HG02852 (cell line): ENCODE measurements at regions not wholly inside any gene's neighbourhood (a gene's known extent, or its start where the extent isn't known, plus 50 kb on each side); places are given as distances from the start of the nearest gene placed in this dataset.
A peak's percentile ranks its signal among the peaks of the same experiment; 100 is the strongest.
"Not testable (repeated sequence)": the region's sequence is repeated elsewhere in the genome, so short reads cannot be mapped to it uniquely, and the experiment has no call there.

Experiments used
- ATAC-seq: cut with Tn5 transposase; IDR thresholded peaks from one replicate; pipeline ENCODE4 v1.9.1; 2021; ENCODE audit warnings: mild to moderate bottlenecking, moderate library complexity; ENCODE audit not compliant: unreplicated experiment

DNA sequence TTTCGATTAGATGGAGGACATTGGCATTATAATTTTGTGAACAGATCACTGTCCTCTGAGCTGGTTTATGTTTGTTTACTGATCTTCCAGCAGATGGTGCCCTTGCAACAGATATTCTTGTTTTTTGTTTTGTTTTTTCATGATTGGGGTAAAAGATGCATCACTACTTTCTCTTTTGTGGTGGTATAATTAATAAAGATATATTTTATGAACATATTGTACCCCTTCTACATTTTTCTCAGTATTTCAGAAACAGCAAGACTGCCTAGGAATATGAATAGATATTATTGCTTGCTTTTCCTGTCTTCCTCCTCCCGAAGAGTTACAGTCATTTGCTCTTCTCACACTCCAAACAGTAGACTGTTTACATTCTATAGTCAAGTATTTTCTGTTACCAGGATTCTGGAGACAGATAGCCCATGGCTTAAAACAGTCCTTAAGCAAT is 905.2 kb downstream of the TRAM1L1 start:
- no peak for ATAC-seq

DNA sequence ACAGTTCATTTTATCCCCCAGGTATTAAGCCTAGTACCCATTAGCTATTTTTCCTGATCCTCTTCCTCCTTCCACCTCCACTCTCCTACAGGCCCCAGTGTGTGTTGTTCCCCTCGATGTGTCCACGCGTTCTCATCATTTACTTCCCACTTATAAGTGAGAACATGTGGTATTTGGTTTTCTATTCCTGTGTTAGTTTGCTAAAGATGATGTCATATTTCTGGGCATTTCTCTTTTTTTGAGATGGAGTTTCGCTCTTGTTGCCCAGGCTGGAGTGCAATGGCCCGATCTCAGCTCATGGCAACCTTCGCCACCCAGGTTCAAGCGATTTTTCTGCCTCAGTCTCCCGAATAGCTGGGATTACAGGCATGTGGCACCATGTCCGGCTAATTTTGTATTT is 934.0 kb downstream of the TRAM1L1 start:
- not testable (repeated sequence) for ATAC-seq

DNA sequence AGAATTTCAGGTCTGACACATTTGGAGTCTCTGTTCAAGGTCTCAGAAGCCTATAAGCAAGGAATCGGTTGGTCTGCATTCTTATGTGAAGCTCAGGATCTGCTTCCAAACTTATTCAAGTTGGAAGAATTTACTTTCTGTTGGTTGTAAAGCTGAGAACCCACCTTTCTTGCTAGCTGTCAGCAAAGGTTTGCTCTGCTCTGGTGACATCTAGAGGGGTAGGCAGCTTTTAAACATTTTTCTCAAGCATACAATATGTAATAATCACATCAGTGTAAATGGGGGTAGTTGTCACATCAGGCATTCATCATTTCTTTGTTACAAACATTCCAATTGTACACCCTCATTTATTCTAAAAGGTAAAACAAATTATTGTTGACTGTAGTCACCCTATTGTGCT is 935.2 kb downstream of the TRAM1L1 start:
- no peak for ATAC-seq

DNA sequence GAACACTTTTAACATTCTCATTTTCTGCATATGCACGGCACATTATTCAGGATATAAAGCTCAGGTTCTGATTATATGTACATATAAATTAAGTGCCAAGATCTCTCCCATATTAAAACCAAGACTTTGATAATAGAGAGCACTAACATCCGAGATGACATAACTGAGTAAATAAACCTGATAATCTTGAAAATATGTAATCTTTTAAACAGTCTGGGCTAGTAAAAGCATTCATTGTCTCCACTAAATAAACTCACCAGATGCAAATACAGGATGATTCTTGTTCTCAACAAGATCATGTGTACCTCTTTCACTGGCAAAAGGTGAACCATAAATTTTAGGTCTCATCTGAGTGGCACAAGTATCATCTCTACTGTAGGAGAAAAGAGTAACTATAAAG is 942.2 kb downstream of the TRAM1L1 start:
- ATAC-seq = no peak

DNA sequence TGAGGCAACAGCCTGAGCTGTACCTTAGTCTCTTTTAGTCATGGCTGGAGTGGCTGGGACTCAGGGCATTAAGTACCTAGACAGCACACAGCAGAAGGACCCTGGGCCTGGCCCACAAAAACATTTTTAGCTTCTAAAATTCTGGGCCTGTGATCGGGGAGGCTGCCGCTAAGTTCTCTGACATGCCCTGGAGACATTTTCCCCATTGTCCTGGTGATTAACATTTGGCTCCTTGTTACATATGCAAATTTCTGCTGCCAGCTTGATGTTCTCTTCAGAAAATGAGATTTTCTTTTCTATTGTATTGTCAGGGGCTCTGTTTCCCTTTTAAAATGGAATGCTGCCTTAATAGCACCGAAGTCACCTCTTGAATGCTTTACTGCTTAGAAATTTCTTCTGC is 952.4 kb downstream of the TRAM1L1 start:
- no peak for ATAC-seq

DNA sequence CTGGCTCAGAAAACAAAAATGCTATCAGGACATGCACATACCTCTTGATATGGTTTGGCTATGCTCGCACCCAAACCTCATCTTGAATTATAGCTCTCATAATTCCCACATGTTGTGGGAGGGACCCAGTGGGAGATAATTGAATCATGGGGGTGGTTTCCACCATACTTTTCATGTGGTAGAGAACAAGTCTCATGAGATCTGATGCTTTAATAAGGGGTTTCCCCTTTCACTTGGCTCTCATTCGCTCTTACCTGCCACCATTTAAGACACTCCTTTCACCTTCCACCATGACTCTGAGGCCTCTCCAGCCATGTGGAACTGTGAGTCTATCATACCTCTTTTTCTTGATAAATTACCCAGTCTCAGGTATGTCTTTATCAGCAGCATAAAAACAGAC is 958.6 kb downstream of the TRAM1L1 start:
- no peak for ATAC-seq

DNA sequence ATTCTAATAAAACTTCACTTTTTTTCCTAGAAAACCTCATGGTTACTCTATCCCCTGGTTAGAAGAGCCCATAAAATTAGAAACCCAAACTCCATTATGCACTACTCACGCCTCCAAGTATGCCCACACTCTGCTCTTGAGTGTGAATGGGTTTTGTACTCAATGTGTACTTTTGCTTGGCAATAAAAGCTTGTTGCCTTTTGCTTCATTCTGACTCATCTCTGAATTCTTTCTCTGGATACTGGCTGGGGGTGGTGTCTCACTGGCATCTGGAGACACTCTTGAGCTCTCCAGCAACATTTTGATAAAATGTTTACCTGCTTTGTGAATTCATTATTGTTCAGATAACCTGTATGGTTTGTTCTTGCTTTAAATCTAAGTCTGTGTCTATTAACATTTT is 963.3 kb downstream of the TRAM1L1 start:
- no peak for ATAC-seq

DNA sequence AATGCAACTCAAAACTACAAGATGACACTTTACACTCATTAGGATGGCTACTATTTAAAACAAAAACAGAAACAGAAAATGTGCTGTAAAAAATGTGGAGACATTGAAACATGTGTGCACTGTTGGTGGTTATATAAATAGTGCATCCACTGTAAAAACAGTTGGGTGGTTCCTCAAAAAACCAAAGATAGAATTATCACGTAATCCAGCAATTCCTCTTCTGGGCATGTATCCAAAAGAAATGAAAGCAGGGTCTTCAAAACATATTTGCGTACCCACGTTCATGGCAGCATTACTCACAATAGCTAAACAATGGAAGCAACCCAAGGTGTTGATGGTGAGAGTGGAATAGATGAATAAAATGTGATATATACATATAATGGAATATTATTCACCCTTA is 967.2 kb downstream of the TRAM1L1 start:
- no peak for ATAC-seq

DNA sequence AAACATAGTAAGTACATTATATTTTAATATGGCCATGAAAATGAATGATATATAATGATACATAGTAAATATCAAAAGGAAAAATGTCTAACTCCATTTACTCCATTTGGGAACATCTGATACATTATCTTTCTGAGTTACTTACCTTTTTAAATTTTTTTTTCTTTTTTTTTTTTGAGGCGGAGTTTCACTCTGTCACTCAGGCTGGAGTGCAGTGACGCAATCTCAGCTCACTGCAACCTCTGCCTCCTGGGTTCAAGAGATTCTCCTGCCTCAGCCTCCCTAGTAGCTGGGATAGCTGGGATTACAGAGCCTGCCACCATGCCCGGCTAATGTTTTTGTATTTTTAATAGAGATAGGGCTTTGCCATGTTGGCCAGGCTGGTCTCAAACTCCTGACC is 972.5 kb downstream of the TRAM1L1 start:
- ATAC-seq = not testable (repeated sequence)

DNA sequence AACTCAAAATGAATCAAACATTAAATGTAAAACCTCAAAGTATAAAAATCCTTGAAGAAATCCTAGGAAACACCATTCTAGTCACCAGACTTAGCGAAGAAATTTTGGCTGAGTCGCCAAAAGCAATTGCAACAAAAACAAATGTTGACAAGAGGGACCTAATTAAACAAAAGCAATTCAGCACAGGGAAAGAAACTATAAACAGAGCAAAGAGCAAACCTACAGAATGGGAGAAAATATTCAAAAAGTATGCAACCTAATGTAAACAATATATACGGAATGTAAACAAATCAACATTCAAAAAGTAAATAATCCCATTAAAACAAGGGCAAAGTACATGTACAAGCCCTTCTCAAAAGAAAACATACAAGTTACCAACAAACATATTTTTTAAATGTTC is 974.7 kb downstream of the TRAM1L1 start:
- ATAC-seq = no peak

DNA sequence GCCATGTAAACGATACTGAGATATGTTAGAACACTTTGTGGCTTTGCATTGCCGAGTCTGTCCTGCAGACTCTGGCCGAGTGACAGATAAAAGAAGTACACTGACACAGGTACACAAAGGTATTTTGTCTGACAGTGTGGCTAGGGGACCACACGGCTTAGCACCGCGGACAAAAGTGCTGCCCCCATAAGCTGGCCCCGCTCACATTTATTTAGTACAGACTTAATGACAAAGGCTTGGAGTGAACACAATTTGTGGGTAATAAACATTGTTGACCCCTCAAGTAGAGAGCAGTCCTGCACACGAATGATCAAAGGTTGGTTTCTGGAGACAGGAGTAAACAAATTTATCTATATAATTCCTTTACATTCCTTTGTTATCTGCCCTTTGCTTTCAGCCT is 976.8 kb downstream of the TRAM1L1 start:
- no peak for ATAC-seq

DNA sequence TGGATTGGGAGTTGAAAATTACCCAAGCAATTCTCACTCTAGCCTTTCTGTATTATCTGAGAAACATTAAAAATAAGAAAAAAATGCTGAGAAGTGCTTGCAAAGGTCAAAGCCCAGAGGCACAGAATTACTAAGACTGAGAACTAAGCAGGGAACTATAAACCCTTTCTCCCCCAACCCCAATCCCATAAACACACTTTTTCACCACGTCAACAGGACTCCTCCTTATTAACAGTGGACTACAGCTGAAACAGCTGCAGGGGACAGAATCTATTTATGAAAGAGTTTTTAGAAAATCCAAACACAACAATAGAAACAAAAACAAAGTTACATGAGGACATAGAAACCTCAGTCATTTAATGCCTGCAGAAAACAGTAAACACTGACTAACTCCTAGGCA is 984.1 kb downstream of the TRAM1L1 start:
- ATAC-seq = no peak

DNA sequence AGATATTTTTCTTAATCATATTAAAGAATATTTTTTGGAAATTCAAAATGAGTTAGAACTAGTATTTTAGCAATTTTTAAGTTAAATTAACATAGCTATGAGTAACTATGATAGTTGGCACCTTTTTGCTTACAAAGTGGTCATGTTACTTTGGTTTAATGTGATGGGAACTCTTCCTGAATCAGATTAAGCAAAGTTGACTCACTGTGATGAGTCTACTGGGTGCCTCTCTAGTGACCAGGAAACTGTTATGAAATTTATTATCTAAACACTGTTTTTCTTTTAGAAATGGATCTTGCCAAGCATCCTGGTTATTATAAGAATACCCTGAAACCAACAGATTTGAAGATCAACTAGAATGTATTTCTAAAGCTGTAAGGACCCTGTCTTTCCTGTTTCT is 985.8 kb downstream of the TRAM1L1 start:
- ATAC-seq = no peak

DNA sequence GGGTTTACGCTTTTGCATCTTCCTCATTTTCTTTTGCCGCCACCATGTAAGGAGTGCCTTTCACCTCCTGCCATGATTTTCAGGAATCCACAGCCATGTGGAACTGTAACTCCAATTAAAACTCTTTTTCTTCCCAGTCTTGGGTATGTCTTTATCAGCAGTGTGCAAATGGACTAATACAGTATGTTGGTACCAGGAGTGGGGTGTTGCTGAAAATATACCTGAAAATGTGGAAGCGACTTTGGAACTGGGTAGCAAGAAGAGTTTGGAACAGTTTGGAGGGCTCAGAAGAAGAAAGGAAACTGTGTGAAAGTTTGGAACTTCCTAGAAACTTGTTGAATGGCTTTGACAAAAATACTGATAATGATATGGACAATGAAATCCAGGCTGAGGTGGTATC is 983.9 kb upstream of the NDST4 start:
- not testable (repeated sequence) for ATAC-seq

DNA sequence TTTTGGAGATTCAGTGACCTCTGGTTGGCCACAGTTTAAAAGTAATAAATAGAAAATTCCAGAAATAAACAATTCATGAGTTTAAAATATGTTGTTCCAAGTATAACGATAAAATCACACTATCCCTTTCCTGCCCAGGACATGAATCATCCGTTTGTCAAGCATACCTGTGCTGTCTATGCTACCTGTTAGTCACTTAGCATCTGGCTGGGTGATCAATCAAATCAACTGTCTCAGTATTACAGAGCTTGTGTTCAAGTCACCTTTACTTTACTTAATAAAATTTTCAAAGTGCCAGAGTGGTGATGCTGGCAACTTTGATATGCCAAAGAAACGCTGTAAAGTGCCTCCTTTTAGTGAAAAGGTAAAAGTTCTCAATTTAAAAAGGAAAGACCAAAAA is 979.5 kb upstream of the NDST4 start:
- no peak for ATAC-seq

DNA sequence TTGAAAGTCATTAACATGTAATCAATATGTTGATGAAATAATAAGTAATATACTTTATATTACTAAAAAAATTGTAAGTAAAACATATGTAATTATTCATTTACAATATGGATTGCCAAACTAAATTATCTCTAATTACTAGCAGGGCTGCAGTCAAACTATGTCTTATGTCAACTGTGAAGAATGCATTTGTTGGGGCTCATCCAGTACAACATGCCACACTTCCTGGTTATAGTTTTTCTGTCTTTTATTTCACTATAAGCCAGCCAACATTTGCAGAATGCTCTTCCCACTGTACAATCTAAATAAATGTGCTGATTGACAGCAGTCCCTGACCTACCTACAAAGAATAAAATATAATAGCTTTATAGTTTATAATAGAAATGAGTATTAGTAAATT is 975.4 kb upstream of the NDST4 start:
- no peak for ATAC-seq

DNA sequence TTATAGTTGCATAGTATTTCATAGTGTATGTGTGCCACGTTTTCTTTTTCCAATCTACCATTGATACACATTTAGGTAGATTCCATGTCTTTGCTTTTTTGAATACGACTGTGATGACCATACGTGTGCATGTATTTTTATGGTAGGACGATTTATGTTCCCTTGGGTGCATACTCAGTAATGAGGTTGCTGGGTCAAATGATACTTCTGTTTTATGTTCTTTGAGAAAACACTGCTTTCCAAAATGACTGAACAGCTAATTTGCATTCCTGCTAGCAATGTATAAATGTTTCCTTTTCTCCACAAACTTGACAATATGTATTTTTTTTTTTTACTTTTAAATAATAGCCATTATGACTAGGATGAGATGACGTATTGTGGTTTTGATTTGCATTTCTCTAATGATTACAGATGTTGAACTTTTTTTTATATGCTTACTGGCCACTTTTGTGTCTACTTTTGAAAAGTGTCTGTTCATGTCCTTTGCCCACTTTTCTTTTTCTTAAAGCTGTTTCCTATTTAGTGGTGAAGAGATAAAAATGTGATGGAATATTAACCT is 969.5 kb upstream of the NDST4 start:
- ATAC-seq = no peak

DNA sequence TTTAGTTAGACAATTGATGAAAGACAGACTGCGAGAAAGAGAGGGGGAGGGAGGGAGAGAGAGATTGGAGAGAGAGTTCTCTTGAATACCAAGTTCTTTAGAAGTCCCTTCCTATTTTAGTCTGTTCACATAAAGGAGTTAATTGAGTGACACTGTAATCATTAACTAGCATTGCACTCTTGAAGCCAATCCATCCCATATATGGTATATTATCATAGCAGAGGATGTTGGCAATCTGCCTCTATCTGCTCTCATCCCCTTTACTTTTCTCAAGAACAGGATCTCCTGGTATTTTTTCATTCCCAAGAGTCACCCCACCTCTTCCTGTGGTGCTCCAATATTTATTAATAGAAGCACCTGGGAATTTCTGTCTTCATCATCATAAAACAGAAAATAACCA is 959.6 kb upstream of the NDST4 start:
- ATAC-seq = no peak

DNA sequence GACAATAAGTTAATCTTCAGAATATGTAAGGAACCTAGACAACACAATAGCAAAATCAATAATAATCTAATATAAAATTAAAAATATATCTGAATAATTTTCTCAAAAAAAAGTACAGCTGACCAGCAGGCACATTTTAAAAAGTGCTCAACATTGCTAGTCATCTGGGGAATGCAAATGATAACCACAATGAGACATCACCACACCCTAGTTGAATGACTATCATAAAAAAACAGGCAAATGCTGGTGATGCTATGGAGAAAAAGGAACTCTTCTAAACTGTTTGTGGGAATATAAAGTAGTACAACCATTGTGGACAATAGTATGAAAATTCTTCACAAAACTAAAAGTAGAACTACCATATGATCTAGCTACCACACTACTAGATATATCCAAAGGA is 956.9 kb upstream of the NDST4 start:
- ATAC-seq = peak; percentile 48

DNA sequence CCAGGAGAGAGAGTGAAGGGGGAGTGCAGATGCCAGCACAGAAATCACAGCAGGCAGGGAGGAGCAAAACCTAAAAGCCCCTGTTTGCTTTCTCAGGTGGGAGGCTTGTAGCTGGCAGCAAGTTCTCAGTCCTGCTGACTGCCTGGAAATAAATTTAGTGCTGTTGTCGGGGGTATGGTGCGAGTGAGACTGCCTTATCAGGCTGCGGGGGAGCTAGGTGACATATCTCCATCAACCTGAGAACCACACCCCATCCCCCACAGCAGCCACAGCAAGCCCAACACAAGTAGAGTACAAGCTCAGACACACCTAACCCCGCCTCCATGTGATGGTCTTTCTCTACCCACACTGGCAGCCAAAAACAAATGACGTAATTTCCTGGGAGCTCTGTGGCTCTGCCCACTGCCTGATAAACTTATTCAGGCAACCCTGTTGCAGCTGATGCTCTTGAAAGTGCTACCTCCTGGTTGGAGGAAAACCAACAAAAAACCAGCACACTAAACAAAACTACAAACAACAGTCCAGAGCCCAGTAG is 953.4 kb upstream of the NDST4 start:
- no peak for ATAC-seq

DNA sequence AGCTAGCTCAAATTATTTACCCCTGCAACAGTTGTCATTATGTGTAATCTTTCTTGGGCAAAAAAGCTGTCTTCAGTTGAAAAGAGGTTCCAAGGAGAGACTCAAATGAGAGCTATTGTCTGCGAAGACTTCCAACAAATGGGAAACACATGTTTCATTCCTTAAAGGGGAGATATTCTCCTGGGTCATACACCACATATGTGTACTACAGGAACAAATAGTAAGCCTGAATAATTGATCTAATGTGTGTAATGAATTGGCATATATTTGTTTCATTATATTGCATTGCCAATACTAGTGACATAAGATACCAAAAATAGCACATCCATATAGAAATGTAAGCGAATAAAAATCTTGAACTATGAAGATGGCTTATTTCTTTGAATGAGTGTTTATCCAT is 950.9 kb upstream of the NDST4 start:
- ATAC-seq = no peak

DNA sequence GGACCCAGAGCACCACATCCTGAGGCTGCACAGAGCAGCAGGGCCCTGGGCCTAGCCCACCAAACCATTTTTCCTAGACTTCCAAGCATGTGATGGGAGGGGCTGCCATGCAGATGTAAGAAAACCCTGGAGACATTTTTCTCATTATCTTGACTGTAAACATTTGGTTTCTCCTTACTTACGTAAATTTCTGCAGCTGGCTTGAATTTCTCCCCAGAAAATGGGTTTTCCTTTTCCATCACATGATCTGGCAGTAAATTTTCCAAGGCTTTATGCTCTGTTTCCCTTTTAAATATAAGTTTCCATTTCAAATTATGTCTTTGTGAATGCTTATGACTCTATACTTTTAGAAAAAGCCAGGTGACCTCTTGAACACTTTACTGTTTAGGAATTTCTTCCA is 945.9 kb upstream of the NDST4 start:
- ATAC-seq = no peak

DNA sequence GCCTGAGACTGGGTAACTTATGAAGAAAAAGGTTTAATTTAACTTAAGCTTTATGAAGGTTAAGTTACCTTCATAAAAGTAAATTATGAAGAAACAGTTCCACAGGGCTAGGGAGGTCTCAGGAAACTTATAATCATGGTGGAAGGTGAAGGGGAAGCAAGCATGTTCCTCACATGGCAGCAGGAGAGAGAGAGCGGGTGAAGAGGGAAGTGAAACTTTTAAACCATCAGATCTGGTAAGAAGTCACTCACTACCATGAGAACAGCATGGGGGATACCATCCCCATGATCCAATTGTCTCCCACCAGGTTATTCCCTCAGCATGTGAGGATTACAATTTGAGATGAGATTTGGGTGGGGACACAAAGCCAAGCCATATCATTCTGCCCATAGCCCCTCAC is 944.7 kb upstream of the NDST4 start:
- no peak for ATAC-seq
